GM21529 (cell line): ENCODE measurements at regions not wholly inside any gene's neighbourhood (a gene's known extent, or its start where the extent isn't known, plus 50 kb on each side); places are given as distances from the start of the nearest gene placed in this dataset.

Source experiments
- ATAC-seq: cut with Tn5 transposase; IDR thresholded peaks from one replicate; pipeline ENCODE4 v1.9.1; 2021; ENCODE audit not compliant: unreplicated experiment

- no peak for ATAC-seq
Measured at GRCh38 chr5:174655351-174655750, 69.0 kb upstream of the MSX2 start.

DNA sequence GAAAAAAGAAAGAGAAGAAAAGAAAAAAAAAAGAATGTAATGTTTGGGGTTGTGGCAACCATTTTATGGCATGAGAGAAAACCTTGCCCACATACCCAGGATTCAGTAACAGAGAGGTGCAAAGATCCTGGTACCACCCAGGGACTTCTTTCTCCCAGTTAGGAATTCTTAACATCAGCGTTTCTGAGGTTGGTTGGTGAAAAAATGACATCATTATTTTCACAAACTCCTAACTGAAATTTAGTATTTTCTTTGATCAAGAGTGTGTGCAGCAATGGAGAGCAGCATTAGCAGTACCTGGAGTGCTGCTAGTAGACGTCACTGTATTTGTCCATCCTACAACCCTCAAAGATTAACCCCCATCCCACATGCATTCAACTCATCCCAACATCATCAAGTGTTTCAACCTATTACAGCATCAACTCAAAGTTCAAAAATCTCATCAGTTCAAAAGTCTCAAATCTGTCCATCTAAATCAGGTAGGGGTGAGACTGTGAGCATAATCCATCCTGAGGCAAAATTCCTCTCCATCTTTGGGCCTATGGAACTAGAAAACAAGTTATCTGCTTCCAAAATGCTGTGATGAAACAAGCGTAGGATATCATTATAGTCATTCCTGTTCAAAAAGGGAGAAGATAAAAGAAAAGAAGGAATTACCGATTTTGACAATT, 60.1 kb upstream of the MSX2 start:
- no peak for ATAC-seq

DNA sequence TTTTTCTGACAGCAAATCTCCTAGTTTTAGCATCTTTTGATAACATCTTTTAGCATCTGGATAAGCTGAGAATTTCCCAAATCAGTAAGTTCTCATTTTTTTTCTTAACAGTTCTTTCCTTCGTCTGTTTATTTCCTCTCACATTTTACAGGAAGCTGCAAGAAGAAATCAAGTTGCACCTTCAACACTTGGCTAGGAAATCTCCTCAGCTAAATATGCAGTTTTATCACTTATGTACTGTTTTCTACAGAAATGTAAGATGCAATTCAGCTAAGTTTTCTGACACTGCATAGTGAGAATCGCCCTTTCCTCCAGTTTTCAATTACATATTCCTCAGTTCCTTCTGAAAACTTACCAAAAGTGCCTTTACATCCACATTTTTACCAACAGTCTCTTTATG, 59.0 kb upstream of the MSX2 start:
- no peak for ATAC-seq

DNA sequence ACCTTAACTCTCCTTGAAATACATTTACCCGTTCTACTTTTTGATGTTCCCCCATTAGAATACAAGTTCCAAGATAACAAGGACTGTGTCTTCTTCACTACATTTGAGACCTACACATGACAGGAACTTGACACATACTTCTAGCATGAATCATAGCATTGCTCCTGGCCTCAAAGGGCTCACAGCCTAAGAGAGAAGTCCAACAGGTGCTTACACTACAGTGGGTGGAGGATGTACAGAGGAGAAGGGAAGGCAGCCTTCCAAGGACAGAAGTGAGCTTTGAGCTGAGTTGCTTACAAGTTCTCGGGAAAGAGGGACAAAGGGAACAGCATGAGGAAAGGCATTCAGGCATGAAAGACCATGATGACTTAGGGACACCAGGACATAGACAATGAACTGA, 56.9 kb upstream of the MSX2 start:
- ATAC-seq: no peak

DNA sequence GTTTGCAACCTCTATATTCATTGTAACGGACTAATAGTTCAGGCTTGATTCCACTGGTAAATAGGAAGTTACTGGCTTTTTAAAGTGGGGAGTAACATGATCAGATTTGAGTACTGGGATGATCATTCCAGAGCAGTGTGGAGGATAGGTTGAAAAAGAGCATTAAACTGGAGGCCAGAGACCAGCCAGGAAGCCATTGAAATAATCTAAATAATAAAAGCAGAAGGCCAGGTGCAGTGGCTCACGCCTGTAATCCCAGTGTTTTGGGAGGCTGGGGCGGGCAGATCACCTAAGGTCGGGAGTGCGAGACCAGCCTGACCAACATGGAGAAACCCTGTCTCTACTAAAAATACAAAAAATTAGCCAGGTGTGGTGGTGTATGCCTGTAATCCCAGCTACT, 56.0 kb upstream of the MSX2 start:
- ATAC-seq: no peak
